Tibial nerve (tissue), 4 donors: ENCODE measurements at regions not wholly inside any gene's neighbourhood (a gene's known extent, or its start where the extent isn't known, plus 50 kb on each side); places are given as distances from the start of the nearest gene placed in this dataset.

Experiments
- CTCF ChIP-seq, 5 experiments: fragments of 200-600 bp in 3 of 5; fragments of 450-650 bp in 2 of 5; sonication (generic) in 3 of 5; IDR thresholded peaks; one replicate each; pipeline ENCODE4 v1.5.1; 2016 to 2019; ENCODE audit warnings: antibody characterized with exemption in 5 of 5, mild to moderate bottlenecking in 3 of 5, moderate library complexity in 2 of 5
- EP300 ChIP-seq, 2 donors: sonication (generic); formaldehyde crosslinking; IDR thresholded peaks; one replicate each; pipeline ENCODE4 v1.6.1; 2017; ENCODE audit warnings: antibody characterized with exemption in 2 of 2, mild to moderate bottlenecking in 1 of 2
- POLR2A ChIP-seq, 2 donors: fragments of 450-650 bp; IDR thresholded peaks; one replicate each; pipeline ENCODE4 v1.6.1; 2017; ENCODE audit warnings: antibody characterized with exemption in 2 of 2, mild to moderate bottlenecking in 2 of 2, moderate library complexity in 2 of 2

GRCh38 chr10:30770816-30771215 is 141.3 kb upstream of the LYZL2 start:
- no peak for TF ChIP-seq CTCF (IDR thresholded peaks at IDR 0.05)
- no peak for TF ChIP-seq POLR2A (IDR thresholded peaks at IDR 0.05)
- TF ChIP-seq EP300 (IDR thresholded peaks at IDR 0.05) = no peak
